Testis (tissue), 2 donors: ENCODE measurements at regions not wholly inside any gene's neighbourhood (a gene's known extent, or its start where the extent isn't known, plus 50 kb on each side); places are given as distances from the start of the nearest gene placed in this dataset.

Experiments used
- DNase-seq: peaks from one replicate; pipeline ENCODE4 v3.0.0-alpha.2; 2019
- H3K27ac ChIP-seq, 2 donors: fragments of 200-600 bp; sonication (generic); one replicate each; pipeline ENCODE4 v1.5.1; 2019
- H3K27me3 ChIP-seq: fragments of 200-600 bp; sonication (generic); one replicate; pipeline ENCODE4 v1.5.1; 2019
- H3K36me3 ChIP-seq: fragments of 200-600 bp; sonication (generic); one replicate; pipeline ENCODE4 v1.5.1; 2017; ENCODE audit warnings: low read depth; ENCODE audit errors: missing control alignments
- H3K4me1 ChIP-seq: fragments of 200-600 bp; sonication (generic); one replicate; pipeline ENCODE4 v1.5.1; 2019
- H3K4me3 ChIP-seq, 2 donors: fragments of 200-600 bp; sonication (generic); one replicate each; pipeline ENCODE4 v1.5.1; 2017 to 2019
- H3K9me3 ChIP-seq: fragments of 200-600 bp; sonication (generic); one replicate; pipeline ENCODE4 v1.5.1; 2017
- POLR2A ChIP-seq: fragments of 450-650 bp; IDR thresholded peaks from one replicate; pipeline ENCODE4 v1.6.1; 2017; ENCODE audit warnings: antibody characterized with exemption, mild to moderate bottlenecking, moderate library complexity
- WGBS, 2 donors: methylation state at CpG; one replicate each; pipeline ENCODE4 v1.1.5; 2018; 5-methylcytosine and 5-hydroxymethylcytosine counted together
- intact Hi-C: fragments of 100-400 bp; cut with DNase I; formaldehyde crosslinking; loops from one replicate; pipeline ENCODE4 v1.15.1; 2023; ENCODE audit warnings: low total_unique reads
- TF ChIP-seq, protein P1 (sequence below), 3 experiments: fragments of 450-650 bp in 2 of 3; fragments of 200-600 bp in 1 of 3; sonication (generic) in 1 of 3; IDR thresholded peaks; one replicate each; pipeline ENCODE4 v1.5.1; 2016 to 2019; ENCODE audit warnings: antibody characterized with exemption in 3 of 3, mild to moderate bottlenecking in 2 of 3, moderate library complexity in 1 of 3

DNA sequence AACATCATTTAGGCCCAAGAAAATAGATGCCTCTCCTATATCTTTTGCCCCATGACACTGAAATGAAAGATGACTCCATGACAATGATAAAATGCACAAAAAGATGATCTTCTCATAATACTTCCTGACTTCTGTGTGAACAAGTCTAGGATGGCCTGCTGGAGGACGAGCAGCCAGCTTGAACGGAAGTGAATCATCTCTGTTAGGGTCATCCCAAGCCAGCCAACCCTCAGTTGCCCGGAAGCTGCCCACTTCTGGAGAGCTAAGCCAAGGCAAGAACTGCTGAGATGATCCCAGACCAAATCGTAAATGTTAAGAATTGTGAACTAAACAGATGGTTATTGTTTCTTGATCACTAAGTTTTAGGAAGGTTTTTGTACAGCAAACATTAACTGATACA is 249.7 kb upstream of the HS3ST5 start:
- Histone ChIP-seq H3K27me3 (no peaks in the 10 kb centered on the region), H3K9me3 (no peaks in the 10 kb centered on the region), H3K36me3 (no peaks in the 10 kb centered on the region), H3K4me3 (no peak overlapping the region), H3K4me1 (no peaks in the 10 kb centered on the region), H3K27ac (no peak overlapping the region)
- DNase-seq = no peak
- intact Hi-C loops = no loop called here
- TF ChIP-seq POLR2A = no peak
- TF ChIP-seq, protein P1, sequence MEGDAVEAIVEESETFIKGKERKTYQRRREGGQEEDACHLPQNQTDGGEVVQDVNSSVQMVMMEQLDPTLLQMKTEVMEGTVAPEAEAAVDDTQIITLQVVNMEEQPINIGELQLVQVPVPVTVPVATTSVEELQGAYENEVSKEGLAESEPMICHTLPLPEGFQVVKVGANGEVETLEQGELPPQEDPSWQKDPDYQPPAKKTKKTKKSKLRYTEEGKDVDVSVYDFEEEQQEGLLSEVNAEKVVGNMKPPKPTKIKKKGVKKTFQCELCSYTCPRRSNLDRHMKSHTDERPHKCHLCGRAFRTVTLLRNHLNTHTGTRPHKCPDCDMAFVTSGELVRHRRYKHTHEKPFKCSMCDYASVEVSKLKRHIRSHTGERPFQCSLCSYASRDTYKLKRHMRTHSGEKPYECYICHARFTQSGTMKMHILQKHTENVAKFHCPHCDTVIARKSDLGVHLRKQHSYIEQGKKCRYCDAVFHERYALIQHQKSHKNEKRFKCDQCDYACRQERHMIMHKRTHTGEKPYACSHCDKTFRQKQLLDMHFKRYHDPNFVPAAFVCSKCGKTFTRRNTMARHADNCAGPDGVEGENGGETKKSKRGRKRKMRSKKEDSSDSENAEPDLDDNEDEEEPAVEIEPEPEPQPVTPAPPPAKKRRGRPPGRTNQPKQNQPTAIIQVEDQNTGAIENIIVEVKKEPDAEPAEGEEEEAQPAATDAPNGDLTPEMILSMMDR (IDR thresholded peaks at IDR 0.05) = no peak
- 84 to 87% methylated on average over 4 of the region's 4 CpGs for WGBS, 2 donors

DNA sequence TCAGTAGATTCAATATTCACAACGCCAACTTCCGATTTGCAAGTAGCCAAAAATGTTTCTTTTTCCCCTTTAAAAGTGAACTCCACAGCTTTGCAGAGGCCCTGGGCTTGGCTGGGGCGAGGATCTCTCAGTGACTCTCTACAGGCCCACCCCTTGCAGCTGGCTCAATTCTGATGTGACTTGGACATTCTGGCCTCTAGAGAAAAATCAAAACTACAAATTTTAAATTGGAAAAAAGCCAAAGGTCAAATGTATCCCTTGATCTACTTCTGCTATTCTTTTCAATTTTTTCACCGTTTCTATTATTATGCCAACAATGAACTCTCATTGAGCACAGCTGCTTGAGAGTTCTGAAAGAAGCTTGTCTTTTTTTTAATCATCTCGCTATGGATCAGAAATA is 245.9 kb upstream of the HS3ST5 start:
- no peak overlapping the region for H3K4me3 ChIP-seq
- DNase-seq = no peak
- intact Hi-C loops = no loop called here
- H3K9me3 ChIP-seq = no peaks in the 10 kb centered on the region
- no peaks in the 10 kb centered on the region for H3K36me3 ChIP-seq
- H3K27ac ChIP-seq = no peak overlapping the region
- H3K4me1 ChIP-seq = no peaks in the 10 kb centered on the region
- TF ChIP-seq, protein P1 (IDR thresholded peaks at IDR 0.05) = no peak
- no peak for TF ChIP-seq POLR2A
- 40 to 55% methylated on average over 5 of the region's 5 CpGs for WGBS, 2 donors
- no peaks in the 10 kb centered on the region for H3K27me3 ChIP-seq

DNA sequence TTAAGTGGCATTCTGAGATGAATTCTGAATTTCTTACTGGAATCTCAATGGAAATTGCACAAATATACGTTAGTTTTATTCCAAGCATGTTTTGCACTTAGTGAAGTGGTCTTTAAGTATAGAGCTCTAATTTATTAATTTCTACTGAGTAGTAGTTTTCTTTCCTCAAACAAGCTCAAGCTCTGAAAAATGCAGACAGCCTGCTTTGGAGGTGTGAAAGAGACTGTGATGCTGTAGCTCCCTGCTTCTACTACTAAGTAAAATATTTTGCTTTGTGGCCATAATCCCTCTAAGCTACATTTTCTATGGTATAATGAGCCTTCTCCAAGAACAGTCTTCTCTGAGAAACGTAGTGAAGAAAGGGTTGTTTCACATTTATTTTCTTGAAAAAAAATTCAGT is 243.5 kb upstream of the HS3ST5 start:
- Histone ChIP-seq H3K9me3 (no peaks in the 10 kb centered on the region), H3K27me3 (no peaks in the 10 kb centered on the region), H3K4me1 (no peaks in the 10 kb centered on the region), H3K36me3 (no peaks in the 10 kb centered on the region), H3K27ac (no peak overlapping the region), H3K4me3 (no peak overlapping the region)
- no peak for TF ChIP-seq POLR2A
- TF ChIP-seq, protein P1 (IDR thresholded peaks at IDR 0.05) = no peak
- WGBS, 2 donors = 59 to 63% methylated on average over 2 of the region's 2 CpGs
- no peak for DNase-seq
- intact Hi-C loops = no loop called here

DNA sequence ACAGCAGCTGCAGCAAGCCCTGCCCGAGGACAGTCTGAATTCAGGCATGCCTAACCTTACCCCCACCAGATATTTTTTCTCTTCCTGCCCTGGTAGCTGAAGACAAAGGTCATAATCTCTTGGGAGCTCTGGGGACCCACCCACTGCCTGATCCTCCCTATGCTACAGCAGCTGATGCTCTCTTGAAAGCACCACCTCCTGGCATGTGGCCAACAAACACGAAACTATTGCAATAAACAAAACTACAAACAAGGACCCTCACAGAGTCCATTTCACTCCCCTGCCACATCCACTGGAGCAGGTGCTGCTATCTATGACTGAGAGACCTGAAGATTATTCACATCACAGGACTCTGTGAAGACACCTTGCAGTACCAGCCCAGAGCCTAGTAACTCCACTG is 238.5 kb upstream of the HS3ST5 start:
- H3K4me3 ChIP-seq = no peak overlapping the region
- WGBS, 2 donors = 65 to 77% methylated on average over 2 of the region's 2 CpGs

DNA sequence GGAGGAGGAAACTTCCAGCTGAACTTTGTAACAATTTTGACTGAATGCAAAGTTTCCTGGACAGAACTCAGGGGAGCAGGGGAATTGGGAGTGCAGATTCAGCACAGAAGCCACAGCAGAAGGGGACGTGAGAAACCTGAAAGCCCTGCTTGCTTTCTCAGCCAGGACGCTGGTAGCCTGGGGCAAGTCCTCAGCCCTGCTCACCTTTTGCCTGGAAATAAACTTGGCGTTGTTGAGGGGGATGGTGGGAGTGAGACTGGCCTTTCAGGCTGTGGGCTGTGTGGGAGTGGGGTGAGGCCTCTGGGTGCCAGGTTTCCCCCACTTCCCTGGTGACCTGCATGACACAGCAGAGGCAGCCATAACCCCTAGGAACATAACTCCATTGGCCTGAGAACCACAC is 238.1 kb upstream of the HS3ST5 start:
- H3K4me3 ChIP-seq = no peak overlapping the region
- intact Hi-C loops = no loop called here
- H3K4me1 ChIP-seq = no peaks in the 10 kb centered on the region
- TF ChIP-seq POLR2A = no peak
- TF ChIP-seq, protein P1 (IDR thresholded peaks at IDR 0.05) = no peak
- no peaks in the 10 kb centered on the region for H3K9me3 ChIP-seq
- no peaks in the 10 kb centered on the region for H3K27me3 ChIP-seq
- 60 to 71% methylated on average over 2 to 3 of the region's 3 CpGs for WGBS, 2 donors
- no peaks in the 10 kb centered on the region for H3K36me3 ChIP-seq
- DNase-seq = no peak
- H3K27ac ChIP-seq = no peak overlapping the region

More for the DNA sequence above, 238.5 kb upstream of the HS3ST5 start:
- no peak overlapping the region for H3K27ac ChIP-seq
- H3K9me3 ChIP-seq = no peaks in the 10 kb centered on the region
- no peak for DNase-seq
- H3K36me3 ChIP-seq = no peaks in the 10 kb centered on the region
- no peaks in the 10 kb centered on the region for H3K27me3 ChIP-seq
- no peaks in the 10 kb centered on the region for H3K4me1 ChIP-seq
- TF ChIP-seq POLR2A = no peak
- TF ChIP-seq, protein P1 (IDR thresholded peaks at IDR 0.05) = no peak
- intact Hi-C loops = no loop called here
